Anterior cingulate cortex (tissue), 58 donors: ENCODE measurements at regions not wholly inside any gene's neighbourhood (a gene's known extent, or its start where the extent isn't known, plus 50 kb on each side); places are given as distances from the start of the nearest gene placed in this dataset.

Experiments
- DNase-seq, 58 donors: peaks; one replicate each; lab custom pipeline; 2025; lab: John Stamatoyannopoulos, UW

- no peak for DNase-seq
Observed at GRCh38 chr12:124726596-124727263, 136.9 kb downstream of the SCARB1 start.

GRCh38 chr12:124725597-124726237 lies 137.9 kb downstream of the SCARB1 start:
- DNase-seq = no peak

- DNase-seq = no peak
Observed at GRCh38 chr12:124725099-124725498, 138.6 kb downstream of the SCARB1 start.

GRCh38 chr12:124722878-124723277 lies 140.8 kb downstream of the SCARB1 start:
- no peak for DNase-seq

GRCh38 chr12:124721501-124722162 lies 142.0 kb downstream of the SCARB1 start:
- peak in 1 of 58 donors; percentile 30 for DNase-seq

- peak in 35 of 58 donors; percentile 17 to 74 (median 44) for DNase-seq
Observed at GRCh38 chr12:124720681-124721500, 142.8 kb downstream of the SCARB1 start.

- DNase-seq = peak in 3 of 58 donors; percentile 27 to 67 (median 52)
Observed at GRCh38 chr12:124720004-124720680, 143.5 kb downstream of the SCARB1 start.

GRCh38 chr12:124719231-124719630 lies 144.4 kb downstream of the SCARB1 start:
- no peak for DNase-seq

GRCh38 chr12:124718458-124718857 lies 145.2 kb downstream of the SCARB1 start:
- DNase-seq = no peak

GRCh38 chr12:124718036-124718435 lies 145.6 kb downstream of the SCARB1 start:
- peak in 2 of 58 donors; percentile 31 to 41 for DNase-seq

GRCh38 chr12:124717318-124717717 lies 146.3 kb downstream of the SCARB1 start:
- no peak for DNase-seq

- no peak for DNase-seq
Observed at GRCh38 chr12:124716208-124717130, 147.2 kb downstream of the SCARB1 start.

GRCh38 chr12:124715121-124715990 lies 147.9 kb upstream of the NCOR2 start:
- DNase-seq = no peak

GRCh38 chr12:124713436-124714082 lies 146.1 kb upstream of the NCOR2 start:
- peak in 4 of 58 donors; percentile 21 to 65 (median 38) for DNase-seq

- DNase-seq = peak in 2 of 58 donors; percentile 27 to 46
Observed at GRCh38 chr12:124713041-124713435, 145.6 kb upstream of the NCOR2 start.

- no peak for DNase-seq
Observed at GRCh38 chr12:124711344-124711743, 143.9 kb upstream of the NCOR2 start.
